ENCODE measurements at regions not wholly inside any gene's neighbourhood (a gene's known extent, or its start where the extent isn't known, plus 50 kb on each side); places are given as distances from the start of the nearest gene placed in this dataset.

DNA sequence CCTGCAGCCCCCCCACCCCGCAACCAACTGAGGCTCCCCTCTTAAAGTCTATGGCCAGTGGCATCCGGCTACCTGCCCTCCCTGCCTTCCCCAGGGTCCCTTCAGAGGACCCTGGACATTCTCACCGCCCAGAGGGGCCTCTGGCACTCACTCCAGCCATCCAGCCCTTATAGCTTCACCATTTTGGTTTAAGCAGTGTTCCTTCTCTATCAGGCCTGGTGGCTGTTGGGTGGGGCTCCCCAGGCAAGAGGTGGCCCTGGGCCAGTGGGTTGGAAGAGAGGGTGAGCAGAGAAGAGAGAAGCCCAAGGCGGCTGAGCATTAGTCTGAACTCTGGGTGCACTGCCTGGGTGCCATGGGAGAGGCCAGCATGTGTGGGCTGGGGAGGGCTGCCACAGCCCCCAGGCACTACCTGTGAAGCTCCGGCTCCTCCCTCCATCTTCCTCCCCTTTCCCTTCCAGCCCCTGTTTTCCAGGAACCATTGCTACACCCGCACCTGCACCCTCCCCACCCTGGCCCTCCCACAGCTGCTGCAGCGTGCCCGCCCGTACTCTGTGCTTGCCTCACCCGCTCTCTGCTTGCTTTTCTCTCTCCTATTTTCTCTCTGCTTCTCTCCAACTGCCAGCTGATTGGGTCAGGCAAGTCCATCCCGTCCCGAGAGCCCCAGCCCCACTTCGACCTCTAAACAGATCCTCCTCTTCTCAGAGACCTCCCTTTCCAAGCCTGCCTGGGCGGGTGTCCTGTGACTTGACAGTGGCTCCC, 168.2 kb downstream of the TBC1D2B start:
- no peak for TF ChIP-seq CTCF (IDR thresholded peaks at IDR 0.05)
- TF ChIP-seq EZH2 (IDR thresholded peaks at IDR 0.05; ENCODE audit: borderline replicate concordance, insufficient read depth, low read depth, low read length, poor library complexity, severe bottlenecking): no peak

All from B cell (primary cell).